Vagina (tissue), 2 donors: ENCODE measurements at regions not wholly inside any gene's neighbourhood (a gene's known extent, or its start where the extent isn't known, plus 50 kb on each side); places are given as distances from the start of the nearest gene placed in this dataset.
"Not testable (repeated sequence)": the region's sequence is repeated elsewhere in the genome, so short reads cannot be mapped to it uniquely, and the experiment has no call there.

ENCODE experiments used
- DNase-seq, 2 donors: peaks; one replicate each; pipeline ENCODE4 v3.0.0-alpha.2; 2017; ENCODE audit errors: extremely low spot score in 2 of 2
- H3K27ac ChIP-seq: fragments of 200-600 bp; sonication (generic); one replicate; pipeline ENCODE4 v1.5.1; 2019
- H3K27me3 ChIP-seq: fragments of 200-600 bp; sonication (generic); one replicate; pipeline ENCODE4 v1.5.1; 2019
- H3K36me3 ChIP-seq, 2 donors: fragments of 200-600 bp; sonication (generic); one replicate each; pipeline ENCODE4 v1.5.1; 2017 to 2019
- H3K4me1 ChIP-seq: fragments of 200-600 bp; sonication (generic); one replicate; pipeline ENCODE4 v1.5.1; 2019
- H3K4me3 ChIP-seq, 2 donors: fragments of 200-600 bp; sonication (generic); 1 replicate in 1 of 2; 2 replicates in 1 of 2; pipeline ENCODE4 v1.5.1; 2016 to 2019
- H3K9me3 ChIP-seq: fragments of 200-600 bp; sonication (generic); one replicate; pipeline ENCODE4 v1.5.1; 2019
- intact Hi-C: fragments of 100-400 bp; cut with DNase I; formaldehyde crosslinking; loops from one replicate; pipeline ENCODE4 v1.15.1; 2023

DNA sequence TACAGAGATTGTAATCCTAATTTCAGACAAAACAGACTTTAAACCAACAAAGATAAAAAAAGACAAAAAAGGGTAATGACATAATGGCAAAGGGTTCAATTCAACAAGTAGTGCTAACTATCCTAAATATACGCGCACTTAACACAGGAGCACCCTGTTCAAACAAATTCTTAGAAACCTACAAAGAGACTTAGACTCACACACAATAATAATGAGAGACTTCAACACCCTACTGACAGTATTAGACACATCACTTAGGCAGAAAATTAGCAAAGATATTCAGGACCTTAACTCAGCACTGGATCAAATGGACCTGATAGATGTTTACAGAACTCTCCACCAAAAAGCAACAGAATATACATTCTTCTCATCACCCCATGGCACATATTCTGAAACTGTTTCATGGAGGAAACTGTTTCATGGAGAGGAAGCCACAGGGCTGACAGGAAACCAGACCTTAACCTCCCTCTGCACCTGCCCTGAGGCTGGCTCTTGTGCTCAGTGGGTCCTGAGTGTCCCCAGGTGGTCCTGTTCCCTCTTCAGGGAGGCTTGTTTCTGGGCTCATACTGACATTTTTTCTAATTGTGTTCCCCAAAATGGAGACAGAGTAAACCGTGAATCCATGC is 54.7 kb downstream of the OR4M2 start:
- H3K9me3 ChIP-seq, intact Hi-C loops, DNase-seq, H3K36me3 ChIP-seq, H3K27ac ChIP-seq, H3K4me3 ChIP-seq, H3K4me1 ChIP-seq, H3K27me3 ChIP-seq: not testable (repeated sequence)

GRCh38 chr15:22137572-22137971 is 57.2 kb downstream of the OR4M2 start:
- DNase-seq, H3K36me3 ChIP-seq, H3K4me3 ChIP-seq, intact Hi-C loops, H3K9me3 ChIP-seq, H3K27ac ChIP-seq, H3K4me1 ChIP-seq, H3K27me3 ChIP-seq: not testable (repeated sequence)

DNA sequence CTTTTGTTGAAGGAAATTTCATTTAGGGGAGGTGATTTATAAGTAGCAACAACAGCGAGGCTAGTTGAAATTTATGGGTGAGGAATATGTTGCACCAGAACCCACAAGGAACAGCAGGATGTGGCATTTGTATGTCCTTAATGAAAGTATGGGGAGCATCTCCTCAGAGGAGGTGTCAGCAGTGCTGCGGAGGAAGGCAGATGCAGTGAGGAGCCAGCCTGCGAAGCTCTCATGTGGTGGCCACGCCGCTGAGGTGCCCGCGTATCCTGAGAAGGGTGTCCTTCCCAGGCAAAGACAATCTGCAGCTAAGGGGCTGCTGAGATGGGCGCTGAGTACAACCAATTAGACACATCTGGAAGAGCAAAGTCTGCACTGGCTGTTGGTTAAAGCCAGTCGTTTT is 60.8 kb downstream of the OR4M2 start:
- H3K27ac ChIP-seq, H3K4me1 ChIP-seq, H3K9me3 ChIP-seq, H3K27me3 ChIP-seq, H3K36me3 ChIP-seq, DNase-seq, intact Hi-C loops, H3K4me3 ChIP-seq: not testable (repeated sequence)

- intact Hi-C loops, H3K27me3 ChIP-seq, H3K36me3 ChIP-seq, DNase-seq, H3K4me1 ChIP-seq, H3K9me3 ChIP-seq, H3K4me3 ChIP-seq, H3K27ac ChIP-seq: not testable (repeated sequence)
Observed at GRCh38 chr15:22148109-22148508, 67.8 kb downstream of the OR4M2 start.

GRCh38 chr15:22158243-22158642 is 77.9 kb downstream of the OR4M2 start:
- intact Hi-C loops, H3K4me1 ChIP-seq, H3K27me3 ChIP-seq, H3K4me3 ChIP-seq, H3K27ac ChIP-seq, H3K9me3 ChIP-seq, DNase-seq, H3K36me3 ChIP-seq: not testable (repeated sequence)

- H3K27me3 ChIP-seq, H3K27ac ChIP-seq, H3K4me1 ChIP-seq, DNase-seq, H3K9me3 ChIP-seq, intact Hi-C loops, H3K36me3 ChIP-seq, H3K4me3 ChIP-seq: not testable (repeated sequence)
Observed at GRCh38 chr15:22160283-22160682, 80.0 kb downstream of the OR4M2 start.

GRCh38 chr15:22160741-22161140 is 80.4 kb downstream of the OR4M2 start:
- H3K4me1 ChIP-seq, intact Hi-C loops, H3K36me3 ChIP-seq, H3K4me3 ChIP-seq, H3K27me3 ChIP-seq, H3K27ac ChIP-seq, DNase-seq, H3K9me3 ChIP-seq: not testable (repeated sequence)

GRCh38 chr15:22161398-22161797 is 81.1 kb downstream of the OR4M2 start:
- DNase-seq, H3K27me3 ChIP-seq, H3K4me3 ChIP-seq, H3K36me3 ChIP-seq, H3K9me3 ChIP-seq, H3K4me1 ChIP-seq, H3K27ac ChIP-seq, intact Hi-C loops: not testable (repeated sequence)

- H3K4me3 ChIP-seq, intact Hi-C loops, H3K27me3 ChIP-seq, H3K36me3 ChIP-seq, H3K4me1 ChIP-seq, DNase-seq, H3K27ac ChIP-seq, H3K9me3 ChIP-seq: not testable (repeated sequence)
Observed at GRCh38 chr15:22163715-22164114, 83.4 kb downstream of the OR4M2 start.

- intact Hi-C loops, H3K4me3 ChIP-seq, H3K36me3 ChIP-seq, DNase-seq, H3K9me3 ChIP-seq, H3K27me3 ChIP-seq, H3K27ac ChIP-seq, H3K4me1 ChIP-seq: not testable (repeated sequence)
Observed at GRCh38 chr15:22167521-22167920, 87.2 kb downstream of the OR4M2 start.

GRCh38 chr15:22173029-22173998 is 93.0 kb downstream of the OR4M2 start:
- H3K9me3 ChIP-seq, H3K4me1 ChIP-seq, DNase-seq, H3K27ac ChIP-seq, H3K27me3 ChIP-seq, intact Hi-C loops, H3K36me3 ChIP-seq, H3K4me3 ChIP-seq: not testable (repeated sequence)

DNA sequence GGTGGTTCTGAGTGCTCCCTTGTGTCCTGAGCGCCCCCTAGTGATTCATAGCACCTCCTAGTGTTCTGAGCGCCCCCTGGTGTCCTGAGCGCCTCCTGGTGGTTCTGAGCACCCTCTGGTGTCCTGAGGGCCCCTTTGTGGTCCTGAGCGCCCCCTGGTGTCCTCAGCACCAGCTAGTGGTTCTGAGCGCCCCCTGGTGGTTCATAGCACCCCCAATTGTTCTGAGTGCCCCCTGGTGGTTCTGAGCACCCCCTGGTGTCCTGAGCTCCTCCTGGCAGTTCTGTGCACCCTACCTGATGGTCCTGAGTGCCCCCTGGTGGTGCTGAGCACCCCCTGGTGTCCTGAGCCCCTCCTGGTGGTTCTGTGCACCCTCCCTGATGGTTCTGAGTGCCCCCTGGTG is 93.8 kb downstream of the OR4M2 start:
- H3K27ac ChIP-seq, H3K4me1 ChIP-seq, H3K4me3 ChIP-seq, H3K27me3 ChIP-seq, intact Hi-C loops, H3K9me3 ChIP-seq, H3K36me3 ChIP-seq, DNase-seq: not testable (repeated sequence)

DNA sequence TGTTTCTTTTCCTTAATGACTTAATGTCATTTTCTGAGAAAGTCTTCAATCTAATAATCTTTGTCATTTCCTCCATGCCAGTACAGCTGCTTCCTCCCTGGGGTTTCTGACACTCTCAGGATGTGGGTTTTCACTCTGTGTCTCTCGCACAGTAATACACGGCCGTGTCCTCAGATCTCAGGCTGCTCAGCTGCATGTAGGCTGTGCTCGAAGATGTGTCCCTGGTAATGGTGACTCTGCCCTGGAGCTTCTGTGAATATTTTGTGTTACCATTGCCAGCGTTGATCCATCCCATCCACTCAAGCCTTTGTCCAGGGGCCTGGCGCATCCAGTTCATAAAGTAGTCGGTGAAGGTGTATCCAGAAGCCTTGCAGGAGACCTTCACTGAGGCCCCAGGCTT is 97.6 kb downstream of the OR4M2 start:
- intact Hi-C loops, H3K36me3 ChIP-seq, H3K4me1 ChIP-seq, H3K27ac ChIP-seq, DNase-seq, H3K4me3 ChIP-seq, H3K27me3 ChIP-seq, H3K9me3 ChIP-seq: not testable (repeated sequence)

GRCh38 chr15:22178438-22178837 is 98.1 kb downstream of the OR4M2 start:
- intact Hi-C loops, DNase-seq, H3K4me1 ChIP-seq, H3K36me3 ChIP-seq, H3K9me3 ChIP-seq, H3K27me3 ChIP-seq, H3K27ac ChIP-seq, H3K4me3 ChIP-seq: not testable (repeated sequence)
